ENCODE measurements at regions not wholly inside any gene's neighbourhood (a gene's known extent, or its start where the extent isn't known, plus 50 kb on each side); places are given as distances from the start of the nearest gene placed in this dataset.

GRCh38 chr7:41311301-41311700 lies 391.6 kb downstream of the INHBA start:
- Histone ChIP-seq H3K4me1 (ENCODE audit: control insufficient read depth in 1 of 2, insufficient read depth in 2 of 2, low read length in 2 of 2) (no peaks in the 10 kb centered on the region), H3K27ac (ENCODE audit: low read length) (no peak overlapping the region), H3K4me3 (ENCODE audit: low read depth in 1 of 2, low read length in 2 of 2) (no peak overlapping the region), H3K27me3 (ENCODE audit: low read depth, low read length) (no peaks in the 10 kb centered on the region), H3K36me3 (ENCODE audit: control insufficient read depth in 1 of 2, insufficient read depth in 2 of 2, low read length in 2 of 2) (no peaks in the 10 kb centered on the region), H3K9me3 (ENCODE audit: control insufficient read depth in 1 of 2, low read length in 2 of 2) (no peaks in the 10 kb centered on the region)

GRCh38 chr7:41306486-41306885 lies 396.4 kb downstream of the INHBA start:
- Histone ChIP-seq H3K36me3 (ENCODE audit: control insufficient read depth in 1 of 2, insufficient read depth in 2 of 2, low read length in 2 of 2) (no peaks in the 10 kb centered on the region), H3K27ac (ENCODE audit: low read length) (no peak overlapping the region), H3K9me3 (ENCODE audit: control insufficient read depth in 1 of 2, low read length in 2 of 2) (no peaks in the 10 kb centered on the region), H3K27me3 (ENCODE audit: low read depth, low read length) (no peaks in the 10 kb centered on the region), H3K4me1 (ENCODE audit: control insufficient read depth in 1 of 2, insufficient read depth in 2 of 2, low read length in 2 of 2) (no peaks in the 10 kb centered on the region), H3K4me3 (ENCODE audit: low read depth in 1 of 2, low read length in 2 of 2) (no peak overlapping the region)

- Histone ChIP-seq H3K27ac (ENCODE audit: low read length) (no peak overlapping the region), H3K4me1 (ENCODE audit: control insufficient read depth in 1 of 2, insufficient read depth in 2 of 2, low read length in 2 of 2) (no peaks in the 10 kb centered on the region), H3K36me3 (ENCODE audit: control insufficient read depth in 1 of 2, insufficient read depth in 2 of 2, low read length in 2 of 2) (no peaks in the 10 kb centered on the region)
These were observed 397.9 kb downstream of the INHBA start for GRCh38 chr7:41305001-41305400.

GRCh38 chr7:41303709-41304108 lies 399.2 kb downstream of the INHBA start:
- no peaks in the 10 kb centered on the region for H3K4me1 ChIP-seq (ENCODE audit: control insufficient read depth in 1 of 2, insufficient read depth in 2 of 2, low read length in 2 of 2)
- H3K36me3 ChIP-seq (ENCODE audit: control insufficient read depth in 1 of 2, insufficient read depth in 2 of 2, low read length in 2 of 2) = no peaks in the 10 kb centered on the region
- no peak overlapping the region for H3K4me3 ChIP-seq (ENCODE audit: low read depth in 1 of 2, low read length in 2 of 2)
- H3K27me3 ChIP-seq (ENCODE audit: low read depth, low read length) = no peaks in the 10 kb centered on the region
- H3K27ac ChIP-seq (ENCODE audit: low read length) = no peak overlapping the region
- H3K9me3 ChIP-seq (ENCODE audit: control insufficient read depth in 1 of 2, low read length in 2 of 2) = no peaks in the 10 kb centered on the region

More at GRCh38 chr7:41305001-41305400, 397.9 kb downstream of the INHBA start:
- H3K4me3 ChIP-seq (ENCODE audit: low read depth in 1 of 2, low read length in 2 of 2) = no peak overlapping the region
- H3K9me3 ChIP-seq (ENCODE audit: control insufficient read depth in 1 of 2, low read length in 2 of 2) = no peaks in the 10 kb centered on the region
- no peaks in the 10 kb centered on the region for H3K27me3 ChIP-seq (ENCODE audit: low read depth, low read length)

- no peaks in the 10 kb centered on the region for H3K27me3 ChIP-seq (ENCODE audit: low read depth, low read length)
- no peaks in the 10 kb centered on the region for H3K9me3 ChIP-seq (ENCODE audit: control insufficient read depth in 1 of 2, low read length in 2 of 2)
- no peak overlapping the region for H3K27ac ChIP-seq (ENCODE audit: low read length)
- no peak overlapping the region for H3K4me3 ChIP-seq (ENCODE audit: low read depth in 1 of 2, low read length in 2 of 2)
- no peaks in the 10 kb centered on the region for H3K36me3 ChIP-seq (ENCODE audit: control insufficient read depth in 1 of 2, insufficient read depth in 2 of 2, low read length in 2 of 2)
- H3K4me1 ChIP-seq (ENCODE audit: control insufficient read depth in 1 of 2, insufficient read depth in 2 of 2, low read length in 2 of 2) = no peaks in the 10 kb centered on the region
These were observed 404.5 kb downstream of the INHBA start for GRCh38 chr7:41298409-41298808.

- Histone ChIP-seq H3K27ac (ENCODE audit: low read length) (no peak overlapping the region), H3K36me3 (ENCODE audit: control insufficient read depth in 1 of 2, insufficient read depth in 2 of 2, low read length in 2 of 2) (no peaks in the 10 kb centered on the region), H3K4me1 (ENCODE audit: control insufficient read depth in 1 of 2, insufficient read depth in 2 of 2, low read length in 2 of 2) (no peaks in the 10 kb centered on the region), H3K9me3 (ENCODE audit: control insufficient read depth in 1 of 2, low read length in 2 of 2) (no peaks in the 10 kb centered on the region), H3K27me3 (ENCODE audit: low read depth, low read length) (no peaks in the 10 kb centered on the region), H3K4me3 (ENCODE audit: low read depth in 1 of 2, low read length in 2 of 2) (no peak overlapping the region)
These were observed 405.7 kb downstream of the INHBA start for GRCh38 chr7:41297166-41297565.

GRCh38 chr7:41295455-41295815 lies 407.5 kb downstream of the INHBA start:
- no peaks in the 10 kb centered on the region for H3K36me3 ChIP-seq (ENCODE audit: control insufficient read depth in 1 of 2, insufficient read depth in 2 of 2, low read length in 2 of 2)
- no peak overlapping the region for H3K4me3 ChIP-seq (ENCODE audit: low read depth in 1 of 2, low read length in 2 of 2)
- no peaks in the 10 kb centered on the region for H3K4me1 ChIP-seq (ENCODE audit: control insufficient read depth in 1 of 2, insufficient read depth in 2 of 2, low read length in 2 of 2)
- H3K9me3 ChIP-seq (ENCODE audit: control insufficient read depth in 1 of 2, low read length in 2 of 2) = no peaks in the 10 kb centered on the region
- H3K27ac ChIP-seq (ENCODE audit: low read length) = no peak overlapping the region
- no peaks in the 10 kb centered on the region for H3K27me3 ChIP-seq (ENCODE audit: low read depth, low read length)

GRCh38 chr7:41294556-41295454 lies 408.1 kb downstream of the INHBA start:
- Histone ChIP-seq H3K27ac (ENCODE audit: low read length) (no peak overlapping the region), H3K36me3 (ENCODE audit: control insufficient read depth in 1 of 2, insufficient read depth in 2 of 2, low read length in 2 of 2) (no peaks in the 10 kb centered on the region), H3K4me3 (ENCODE audit: low read depth in 1 of 2, low read length in 2 of 2) (no peak overlapping the region), H3K4me1 (ENCODE audit: control insufficient read depth in 1 of 2, insufficient read depth in 2 of 2, low read length in 2 of 2) (no peaks in the 10 kb centered on the region), H3K9me3 (ENCODE audit: control insufficient read depth in 1 of 2, low read length in 2 of 2) (no peaks in the 10 kb centered on the region), H3K27me3 (ENCODE audit: low read depth, low read length) (no peaks in the 10 kb centered on the region)

- Histone ChIP-seq H3K4me1 (ENCODE audit: control insufficient read depth in 1 of 2, insufficient read depth in 2 of 2, low read length in 2 of 2) (no peaks in the 10 kb centered on the region), H3K27me3 (ENCODE audit: low read depth, low read length) (no peaks in the 10 kb centered on the region), H3K4me3 (ENCODE audit: low read depth in 1 of 2, low read length in 2 of 2) (no peak overlapping the region), H3K36me3 (ENCODE audit: control insufficient read depth in 1 of 2, insufficient read depth in 2 of 2, low read length in 2 of 2) (no peaks in the 10 kb centered on the region), H3K9me3 (ENCODE audit: control insufficient read depth in 1 of 2, low read length in 2 of 2) (no peaks in the 10 kb centered on the region), H3K27ac (ENCODE audit: low read length) (no peak overlapping the region)
These were observed 410.4 kb downstream of the INHBA start for GRCh38 chr7:41292487-41292886.

- Histone ChIP-seq H3K4me3 (ENCODE audit: low read depth in 1 of 2, low read length in 2 of 2) (no peak overlapping the region), H3K4me1 (ENCODE audit: control insufficient read depth in 1 of 2, insufficient read depth in 2 of 2, low read length in 2 of 2) (no peaks in the 10 kb centered on the region), H3K36me3 (ENCODE audit: control insufficient read depth in 1 of 2, insufficient read depth in 2 of 2, low read length in 2 of 2) (no peaks in the 10 kb centered on the region), H3K27ac (ENCODE audit: low read length) (no peak overlapping the region), H3K9me3 (ENCODE audit: control insufficient read depth in 1 of 2, low read length in 2 of 2) (no peaks in the 10 kb centered on the region), H3K27me3 (ENCODE audit: low read depth, low read length) (no peaks in the 10 kb centered on the region)
These were observed 415.1 kb downstream of the INHBA start for GRCh38 chr7:41287559-41288335.

GRCh38 chr7:41280491-41280890 lies 422.4 kb downstream of the INHBA start:
- Histone ChIP-seq H3K9me3 (ENCODE audit: control insufficient read depth in 1 of 2, low read length in 2 of 2) (no peaks in the 10 kb centered on the region), H3K4me1 (ENCODE audit: control insufficient read depth in 1 of 2, insufficient read depth in 2 of 2, low read length in 2 of 2) (no peaks in the 10 kb centered on the region), H3K27ac (ENCODE audit: low read length) (no peak overlapping the region), H3K4me3 (ENCODE audit: low read depth in 1 of 2, low read length in 2 of 2) (no peak overlapping the region), H3K36me3 (ENCODE audit: control insufficient read depth in 1 of 2, insufficient read depth in 2 of 2, low read length in 2 of 2) (no peaks in the 10 kb centered on the region), H3K27me3 (ENCODE audit: low read depth, low read length) (no peaks in the 10 kb centered on the region)

All from muscle layer of duodenum (tissue), 2 donors.